HL-60 (cell line): ENCODE measurements at regions not wholly inside any gene's neighbourhood (a gene's known extent, or its start where the extent isn't known, plus 50 kb on each side); places are given as distances from the start of the nearest gene placed in this dataset.

Source experiments
- POLR2AphosphoS5 ChIP-seq: IDR thresholded peaks from 2 replicates; pipeline ENCODE4 v1.6.1; 2012; ENCODE audit warnings: low read depth
- SPI1 ChIP-seq: IDR thresholded peaks from 2 replicates; pipeline ENCODE4 v1.6.1; 2012; ENCODE audit warnings: low read depth, mild to moderate bottlenecking, borderline replicate concordance
- TF ChIP-seq, protein P1 (sequence below): IDR thresholded peaks from one replicate; pipeline ENCODE4 v1.5.1; 2011; ENCODE audit warnings: low read length, control low read depth, inconsistent platforms; ENCODE audit not compliant: insufficient read depth

DNA sequence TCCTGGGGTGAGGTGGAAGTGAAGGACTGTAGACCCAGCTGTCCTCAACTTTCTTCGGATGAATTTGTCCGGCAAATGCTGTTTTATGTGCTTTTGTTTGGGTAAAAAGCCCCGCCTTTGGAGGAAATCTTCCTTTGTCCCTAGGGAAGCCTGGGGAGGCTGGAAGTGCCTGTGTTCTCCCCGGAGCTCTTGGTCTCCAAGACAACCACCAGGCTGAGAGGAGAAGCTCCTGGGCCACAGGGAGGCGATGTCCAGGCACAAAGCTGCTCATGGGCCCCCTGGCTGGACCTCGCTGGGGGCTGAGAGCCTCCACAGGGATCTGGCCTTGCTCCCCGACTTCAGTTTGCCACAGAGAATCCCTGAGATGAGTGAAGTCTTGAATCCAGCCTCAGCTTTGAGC lies 293.1 kb upstream of the N4BP1 start:
- TF ChIP-seq SPI1 (no peak), POLR2AphosphoS5 (no peak)
- TF ChIP-seq, protein P1, sequence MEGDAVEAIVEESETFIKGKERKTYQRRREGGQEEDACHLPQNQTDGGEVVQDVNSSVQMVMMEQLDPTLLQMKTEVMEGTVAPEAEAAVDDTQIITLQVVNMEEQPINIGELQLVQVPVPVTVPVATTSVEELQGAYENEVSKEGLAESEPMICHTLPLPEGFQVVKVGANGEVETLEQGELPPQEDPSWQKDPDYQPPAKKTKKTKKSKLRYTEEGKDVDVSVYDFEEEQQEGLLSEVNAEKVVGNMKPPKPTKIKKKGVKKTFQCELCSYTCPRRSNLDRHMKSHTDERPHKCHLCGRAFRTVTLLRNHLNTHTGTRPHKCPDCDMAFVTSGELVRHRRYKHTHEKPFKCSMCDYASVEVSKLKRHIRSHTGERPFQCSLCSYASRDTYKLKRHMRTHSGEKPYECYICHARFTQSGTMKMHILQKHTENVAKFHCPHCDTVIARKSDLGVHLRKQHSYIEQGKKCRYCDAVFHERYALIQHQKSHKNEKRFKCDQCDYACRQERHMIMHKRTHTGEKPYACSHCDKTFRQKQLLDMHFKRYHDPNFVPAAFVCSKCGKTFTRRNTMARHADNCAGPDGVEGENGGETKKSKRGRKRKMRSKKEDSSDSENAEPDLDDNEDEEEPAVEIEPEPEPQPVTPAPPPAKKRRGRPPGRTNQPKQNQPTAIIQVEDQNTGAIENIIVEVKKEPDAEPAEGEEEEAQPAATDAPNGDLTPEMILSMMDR, result no peak
